SK-N-SH (cell line): ENCODE measurements at regions not wholly inside any gene's neighbourhood (a gene's known extent, or its start where the extent isn't known, plus 50 kb on each side); places are given as distances from the start of the nearest gene placed in this dataset.
A peak's percentile ranks its signal among the peaks of the same experiment; 100 is the strongest.

Experiments
- CTCF ChIA-PET: fragments of 300-600, 350-600 bp; formaldehyde crosslinking; extraction: SDS; loops from one replicate; lab custom pipeline; 2021; lab: Yijun Ruan, JAX
- POLR2A ChIA-PET: fragments of 350-600 bp; sonication (Branson Sonifier 250); formaldehyde crosslinking; extraction: SDS; loops from one replicate; lab custom pipeline; 2020; ENCODE audit warnings: antibody characterized with exemption, inconsistent platforms; lab: Yijun Ruan, JAX
- DNase-seq: peaks from one replicate; pipeline ENCODE4 v3.0.0; 2012
- H2AFZ ChIP-seq: fragments of 200-600 bp; sonication (generic); 2 replicates; pipeline ENCODE4 v1.8.1; 2016; ENCODE audit warnings: antibody characterized with exemption, mild to moderate bottlenecking, low read depth
- H3F3A ChIP-seq: fragments of 200-600 bp; sonication (generic); replicated peaks from 2 replicates; pipeline ENCODE3; 2016; ENCODE audit warnings: antibody characterized with exemption, mild to moderate bottlenecking; ENCODE audit not compliant: insufficient read depth
- H3K27ac ChIP-seq, 2 experiments: fragments of 200-500 bp in 1 of 2; fragments of 200-600 bp in 1 of 2; sonication (Bioruptor generic) in 1 of 2; sonication (generic), shearing (Covaris generic) in 1 of 2; 2 replicates each; pipeline versions ENCODE4 v1.5.1 to v1.6.1; 2014 to 2016; ENCODE audit warnings: low read depth in 2 of 2, inconsistent platforms in 1 of 2, low read length in 1 of 2, mild to moderate bottlenecking in 1 of 2, mixed read lengths in 1 of 2
- H3K27me3 ChIP-seq: fragments of 200-600 bp; sonication (generic), shearing (Covaris generic); 2 replicates; pipeline ENCODE4 v1.6.1; 2016; ENCODE audit warnings: mixed run types; ENCODE audit not compliant: insufficient read depth
- H3K36me3 ChIP-seq, 2 experiments: fragments of 200-500 bp in 1 of 2; fragments of 200-600 bp in 1 of 2; sonication (Bioruptor generic) in 1 of 2; sonication (generic) in 1 of 2; replicated peaks in 1 of 2; 2 replicates each; pipeline versions ENCODE3 to v1.5.1; 2014 to 2016; ENCODE audit warnings: low read length in 1 of 2, mild to moderate bottlenecking in 1 of 2; ENCODE audit not compliant: insufficient read depth in 2 of 2, control insufficient read depth in 1 of 2
- H3K4me1 ChIP-seq, 2 experiments: fragments of 200-500 bp in 1 of 2; fragments of 200-600 bp in 1 of 2; sonication (Bioruptor generic) in 1 of 2; sonication (generic), shearing (Covaris generic) in 1 of 2; 2 replicates each; pipeline versions ENCODE4 v1.5.1 to v1.6.1; 2014 to 2016; ENCODE audit warnings: low read depth in 1 of 2, low read length in 1 of 2, mixed run types in 1 of 2; ENCODE audit not compliant: insufficient read depth in 2 of 2, control insufficient read depth in 1 of 2
- H3K4me2 ChIP-seq: fragments of 200-600 bp; sonication (generic), shearing (Covaris generic); 2 replicates; pipeline ENCODE4 v1.6.1; 2017; ENCODE audit warnings: mixed run types
- H3K4me3 ChIP-seq, 2 experiments: fragments of 200-500 bp in 1 of 2; fragments of 200-600 bp in 1 of 2; sonication (Bioruptor generic) in 1 of 2; sonication (generic), shearing (Covaris generic) in 1 of 2; 2 replicates each; pipeline versions ENCODE4 v1.5.1 to v1.8.1; 2014 to 2016; ENCODE audit warnings: low read depth in 2 of 2, inconsistent platforms in 1 of 2, low read length in 1 of 2, mild to moderate bottlenecking in 1 of 2, mixed read lengths in 1 of 2, moderate library complexity in 1 of 2
- H3K79me2 ChIP-seq: fragments of 200-600 bp; sonication (generic); 2 replicates; pipeline ENCODE4 v1.8.1; 2017; ENCODE audit warnings: mild to moderate bottlenecking; ENCODE audit not compliant: insufficient read depth
- H3K9ac ChIP-seq: fragments of 200-600 bp; sonication (generic); 2 replicates; pipeline ENCODE4 v1.6.1; 2017; ENCODE audit warnings: mixed run types
- H3K9me2 ChIP-seq: fragments of 200-600 bp; sonication (generic); 2 replicates; pipeline ENCODE4 v1.6.1; 2017; ENCODE audit warnings: mixed run types
- H3K9me3 ChIP-seq: fragments of 200-600 bp; sonication (generic); 2 replicates; pipeline ENCODE4 v1.6.1; 2017; ENCODE audit warnings: mixed run types, mild to moderate bottlenecking, moderate library complexity
- H4K20me1 ChIP-seq: fragments of 200-600 bp; sonication (generic); 2 replicates; pipeline ENCODE4 v1.6.1; 2017; ENCODE audit warnings: mild to moderate bottlenecking, mixed run types; ENCODE audit not compliant: insufficient read depth
- ELF1 ChIP-seq: IDR thresholded peaks from 2 replicates; pipeline ENCODE4 v1.4.0; 2012
- FOXM1 ChIP-seq: IDR thresholded peaks from 2 replicates; pipeline ENCODE4 v1.4.0; 2012; ENCODE audit warnings: low read depth, mild to moderate bottlenecking
- GABPA ChIP-seq: IDR thresholded peaks from 2 replicates; pipeline ENCODE4 v1.4.0; 2012; ENCODE audit warnings: low read depth, mild to moderate bottlenecking
- IRF3 ChIP-seq: fragments of 150-350 bp; IDR thresholded peaks from 2 replicates; pipeline ENCODE4 v1.6.1; 2016; ENCODE audit warnings: mild to moderate bottlenecking, low read depth, low read length
- JUND ChIP-seq: IDR thresholded peaks from 2 replicates; pipeline ENCODE4 v1.4.0; 2012
- MAX ChIP-seq: IDR thresholded peaks from 2 replicates; pipeline ENCODE4 v1.4.0; 2012; ENCODE audit warnings: low read depth
- PBX3 ChIP-seq: IDR thresholded peaks from 2 replicates; pipeline ENCODE4; 2012
- RCOR1 ChIP-seq: fragments of 150-350 bp; IDR thresholded peaks from 2 replicates; pipeline ENCODE4 v1.6.1; 2017; ENCODE audit warnings: antibody characterized with exemption, low read length
- RFX5 ChIP-seq: IDR thresholded peaks from 2 replicates; pipeline ENCODE4 v1.6.1; 2012; ENCODE audit warnings: mild to moderate bottlenecking, improper control_type of control experiment, low read length
- RXRA ChIP-seq: IDR thresholded peaks from 2 replicates; pipeline ENCODE4 v1.4.0; 2012; ENCODE audit warnings: low read depth, mild to moderate bottlenecking, borderline replicate concordance
- TEAD4 ChIP-seq: IDR thresholded peaks from 2 replicates; pipeline ENCODE4 v1.4.0; 2012; ENCODE audit warnings: mild to moderate bottlenecking, borderline replicate concordance; ENCODE audit not compliant: insufficient read depth
- WGBS: methylation state at CpG from one replicate; pipeline ENCODE4 v1.1.6; 2017; ENCODE audit warnings: low lambda C conversion rate; 5-methylcytosine and 5-hydroxymethylcytosine counted together
- TF ChIP-seq, protein P1 (sequence below): IDR thresholded peaks from 2 replicates; pipeline ENCODE4 v1.4.0; 2012; ENCODE audit warnings: low read depth, borderline replicate concordance
- TF ChIP-seq, protein P2 (sequence below): IDR thresholded peaks from 2 replicates; pipeline ENCODE4 v1.6.1; 2012; ENCODE audit warnings: mild to moderate bottlenecking, low read depth, low read length, moderate library complexity
- TF ChIP-seq, protein P3 (sequence below): fragments of 200-600 bp; sonication (generic); IDR thresholded peaks from 2 replicates; pipeline ENCODE4 v1.6.1; 2017; ENCODE audit warnings: antibody characterized with exemption, mild to moderate bottlenecking, moderate library complexity

DNA sequence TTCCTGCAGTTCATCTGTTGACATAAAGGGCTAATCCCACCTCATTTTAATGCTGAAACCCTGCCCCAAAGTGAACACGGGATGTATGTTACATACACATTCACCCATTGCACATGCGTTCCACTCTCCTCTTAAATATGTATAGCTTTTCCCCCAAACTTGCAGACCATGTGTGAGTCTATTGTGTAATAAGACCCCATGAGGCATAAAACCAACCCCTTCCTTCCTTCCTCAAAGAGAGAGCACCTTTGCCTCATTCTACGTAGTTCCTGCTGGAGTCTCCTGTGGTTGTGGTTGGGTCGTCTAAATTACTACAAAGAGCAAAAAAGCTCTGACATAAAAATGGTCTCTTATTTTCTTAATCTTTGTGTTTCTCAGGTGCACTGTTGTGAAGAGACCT is 345.7 kb upstream of the KLF6 start:
- H4K20me1 ChIP-seq, result no peaks in the 10 kb centered on the region
- H3F3A ChIP-seq, result peaks cover 23% of the 10 kb centered on the region
- 88% methylated on average over 4 of the region's 4 CpGs for WGBS
- peaks cover 0 to 30% of the 10 kb centered on the region in 2 experiments; a peak in 3 of 4 replicates for H3K4me1 ChIP-seq
- ChIA-PET CTCF (no interaction called here), POLR2A (no interaction called here)
- no peaks in the 10 kb centered on the region for H3K36me3 ChIP-seq
- peak overlapping the region; percentile 35; the same call in 1 of the 2 replicates for H3K4me2 ChIP-seq
- no peaks in the 10 kb centered on the region for H3K27me3 ChIP-seq
- H2AFZ ChIP-seq, result no peak overlapping the region; the same call in 1 of the 2 replicates
- H3K9ac ChIP-seq, result peak overlapping the region; percentile 3; the same call in 1 of the 2 replicates
- no peak for DNase-seq
- peak overlapping the region in 1 of 2 experiments; percentile 96; a peak in 3 of 4 replicates for H3K27ac ChIP-seq
- H3K4me3 ChIP-seq, result no peak overlapping the region
- no peaks in the 10 kb centered on the region for H3K9me3 ChIP-seq
- H3K79me2 ChIP-seq, result no peaks in the 10 kb centered on the region
- TF ChIP-seq, protein P1, sequence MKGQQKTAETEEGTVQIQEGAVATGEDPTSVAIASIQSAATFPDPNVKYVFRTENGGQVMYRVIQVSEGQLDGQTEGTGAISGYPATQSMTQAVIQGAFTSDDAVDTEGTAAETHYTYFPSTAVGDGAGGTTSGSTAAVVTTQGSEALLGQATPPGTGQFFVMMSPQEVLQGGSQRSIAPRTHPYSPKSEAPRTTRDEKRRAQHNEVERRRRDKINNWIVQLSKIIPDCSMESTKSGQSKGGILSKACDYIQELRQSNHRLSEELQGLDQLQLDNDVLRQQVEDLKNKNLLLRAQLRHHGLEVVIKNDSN, result no peak
- TF ChIP-seq, all 33 proteins: peak for 0
- H3K9me2 ChIP-seq, result no peaks in the 10 kb centered on the region

DNA sequence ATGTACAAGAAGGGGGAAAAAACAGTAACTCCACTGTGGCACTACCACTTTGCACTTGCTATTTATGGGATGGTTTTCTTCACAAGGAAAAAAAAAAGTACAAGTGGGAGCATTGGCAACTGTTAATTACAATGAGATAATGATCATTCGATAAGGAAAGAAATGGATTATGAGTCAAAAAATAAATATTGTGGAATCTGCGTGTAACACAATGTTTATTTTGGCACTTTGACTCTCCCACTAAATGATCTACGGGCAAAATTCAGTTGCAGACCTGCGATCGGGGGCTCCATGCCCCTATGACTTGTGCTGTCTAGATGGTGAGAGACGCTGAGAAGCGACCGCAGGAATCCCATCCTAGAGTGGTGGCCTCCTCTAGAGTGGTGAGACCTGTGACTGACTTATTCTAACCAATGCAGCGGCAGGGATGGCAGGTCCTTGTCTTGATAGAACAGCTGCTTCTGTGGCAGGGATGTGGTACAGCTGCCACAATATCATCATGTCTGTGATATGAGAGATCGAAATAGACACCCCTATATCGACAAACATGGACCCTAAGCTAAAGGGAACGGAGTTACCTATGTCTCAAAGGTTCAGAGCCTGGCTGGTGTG is 345.0 kb upstream of the KLF6 start:
- Histone ChIP-seq H3K9ac (no peak overlapping the region), H3K79me2 (no peaks in the 10 kb centered on the region), H3K27ac (0 out of 4 replicates have a peak overlapping the region, but pooled peaks of 1 of the 2 experiments have one; percentile 96), H3K9me3 (no peaks in the 10 kb centered on the region), H3K9me2 (no peaks in the 10 kb centered on the region), H2AFZ (no peak overlapping the region), H3K36me3 (no peaks in the 10 kb centered on the region), H3F3A (peaks cover 23% of the 10 kb centered on the region), H3K4me1 (peaks cover 0 to 30% of the 10 kb centered on the region in 2 experiments; a peak in 3 of 4 replicates), H3K4me3 (no peak overlapping the region), H3K27me3 (no peaks in the 10 kb centered on the region), H4K20me1 (no peaks in the 10 kb centered on the region), H3K4me2 (no peak overlapping the region)
- TF ChIP-seq ELF1, result no peak
- TF ChIP-seq PBX3, result no peak
- no peak for TF ChIP-seq JUND
- no peak for TF ChIP-seq TEAD4
- no peak for TF ChIP-seq IRF3
- no peak for TF ChIP-seq GABPA
- TF ChIP-seq, protein P2, sequence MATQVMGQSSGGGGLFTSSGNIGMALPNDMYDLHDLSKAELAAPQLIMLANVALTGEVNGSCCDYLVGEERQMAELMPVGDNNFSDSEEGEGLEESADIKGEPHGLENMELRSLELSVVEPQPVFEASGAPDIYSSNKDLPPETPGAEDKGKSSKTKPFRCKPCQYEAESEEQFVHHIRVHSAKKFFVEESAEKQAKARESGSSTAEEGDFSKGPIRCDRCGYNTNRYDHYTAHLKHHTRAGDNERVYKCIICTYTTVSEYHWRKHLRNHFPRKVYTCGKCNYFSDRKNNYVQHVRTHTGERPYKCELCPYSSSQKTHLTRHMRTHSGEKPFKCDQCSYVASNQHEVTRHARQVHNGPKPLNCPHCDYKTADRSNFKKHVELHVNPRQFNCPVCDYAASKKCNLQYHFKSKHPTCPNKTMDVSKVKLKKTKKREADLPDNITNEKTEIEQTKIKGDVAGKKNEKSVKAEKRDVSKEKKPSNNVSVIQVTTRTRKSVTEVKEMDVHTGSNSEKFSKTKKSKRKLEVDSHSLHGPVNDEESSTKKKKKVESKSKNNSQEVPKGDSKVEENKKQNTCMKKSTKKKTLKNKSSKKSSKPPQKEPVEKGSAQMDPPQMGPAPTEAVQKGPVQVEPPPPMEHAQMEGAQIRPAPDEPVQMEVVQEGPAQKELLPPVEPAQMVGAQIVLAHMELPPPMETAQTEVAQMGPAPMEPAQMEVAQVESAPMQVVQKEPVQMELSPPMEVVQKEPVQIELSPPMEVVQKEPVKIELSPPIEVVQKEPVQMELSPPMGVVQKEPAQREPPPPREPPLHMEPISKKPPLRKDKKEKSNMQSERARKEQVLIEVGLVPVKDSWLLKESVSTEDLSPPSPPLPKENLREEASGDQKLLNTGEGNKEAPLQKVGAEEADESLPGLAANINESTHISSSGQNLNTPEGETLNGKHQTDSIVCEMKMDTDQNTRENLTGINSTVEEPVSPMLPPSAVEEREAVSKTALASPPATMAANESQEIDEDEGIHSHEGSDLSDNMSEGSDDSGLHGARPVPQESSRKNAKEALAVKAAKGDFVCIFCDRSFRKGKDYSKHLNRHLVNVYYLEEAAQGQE, result no peak
- TF ChIP-seq MAX, result no peak
- TF ChIP-seq, protein P3, sequence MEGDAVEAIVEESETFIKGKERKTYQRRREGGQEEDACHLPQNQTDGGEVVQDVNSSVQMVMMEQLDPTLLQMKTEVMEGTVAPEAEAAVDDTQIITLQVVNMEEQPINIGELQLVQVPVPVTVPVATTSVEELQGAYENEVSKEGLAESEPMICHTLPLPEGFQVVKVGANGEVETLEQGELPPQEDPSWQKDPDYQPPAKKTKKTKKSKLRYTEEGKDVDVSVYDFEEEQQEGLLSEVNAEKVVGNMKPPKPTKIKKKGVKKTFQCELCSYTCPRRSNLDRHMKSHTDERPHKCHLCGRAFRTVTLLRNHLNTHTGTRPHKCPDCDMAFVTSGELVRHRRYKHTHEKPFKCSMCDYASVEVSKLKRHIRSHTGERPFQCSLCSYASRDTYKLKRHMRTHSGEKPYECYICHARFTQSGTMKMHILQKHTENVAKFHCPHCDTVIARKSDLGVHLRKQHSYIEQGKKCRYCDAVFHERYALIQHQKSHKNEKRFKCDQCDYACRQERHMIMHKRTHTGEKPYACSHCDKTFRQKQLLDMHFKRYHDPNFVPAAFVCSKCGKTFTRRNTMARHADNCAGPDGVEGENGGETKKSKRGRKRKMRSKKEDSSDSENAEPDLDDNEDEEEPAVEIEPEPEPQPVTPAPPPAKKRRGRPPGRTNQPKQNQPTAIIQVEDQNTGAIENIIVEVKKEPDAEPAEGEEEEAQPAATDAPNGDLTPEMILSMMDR, result no peak
- no peak for TF ChIP-seq FOXM1
- no peak for TF ChIP-seq RXRA
- TF ChIP-seq RFX5, result no peak
- TF ChIP-seq RCOR1, result no peak
- DNase-seq, result no peak
- 90% methylated on average over 12 of the region's 12 CpGs for WGBS
- POLR2A ChIA-PET, result no interaction called here
- CTCF ChIA-PET, result no interaction called here
